ENCODE measurements at regions not wholly inside any gene's neighbourhood (a gene's known extent, or its start where the extent isn't known, plus 50 kb on each side); places are given as distances from the start of the nearest gene placed in this dataset.

- no peak overlapping the region for H2AFZ ChIP-seq (ENCODE audit: low read depth, low read length)
- no TSS peak for BruUV-seq (replicated peaks)
- H3K27ac ChIP-seq (ENCODE audit: insufficient read depth, low read depth, low read length), result no peak overlapping the region
- intact Hi-C loops (cut with micrococcal nuclease), result no loop called here
- no peaks in the 10 kb centered on the region for H3K4me1 ChIP-seq (ENCODE audit: control insufficient read depth, extremely low read depth, insufficient read depth, low read length)
- dilution Hi-C loops (cut with MboI; ENCODE audit: extremely low pct_ligation_motif_present, low sequenced_read_pairs), result no loop called here
- no peak for TF ChIP-seq FOS (IDR thresholded peaks at IDR 0.05; ENCODE audit: borderline replicate concordance, insufficient read depth, low read length)
- TF ChIP-seq MYC (IDR thresholded peaks at IDR 0.05; ENCODE audit: low read depth, low read length), result no peak
- TF ChIP-seq EZH2 (IDR thresholded peaks at IDR 0.05; ENCODE audit: borderline replicate concordance, low read depth, low read length, severe bottlenecking), result no peak
- TF ChIP-seq POLR2AphosphoS5 (IDR thresholded peaks at IDR 0.05; ENCODE audit: insufficient read depth, low read depth, low read length), result no peak
- TF ChIP-seq GATA2 (IDR thresholded peaks at IDR 0.05; ENCODE audit: insufficient read depth, insufficient read length, low read depth, low read length), result no peak
- TF ChIP-seq POLR2A (IDR thresholded peaks at IDR 0.05; ENCODE audit: low read depth, low read length), result no peak
- TF ChIP-seq JUN (IDR thresholded peaks at IDR 0.05; ENCODE audit: borderline replicate concordance, insufficient read depth, insufficient read length, low read depth), result no peak
- TF ChIP-seq CTCF (IDR thresholded peaks at IDR 0.05; ENCODE audit: extremely low read depth in 1 of 2, insufficient read depth in 1 of 2, low read depth in 1 of 2, low read length in 2 of 2), result no peak
- TF ChIP-seq MAX (IDR thresholded peaks at IDR 0.05; ENCODE audit: insufficient read depth, insufficient read length), result no peak
- no peaks in the 10 kb centered on the region for H3K36me3 ChIP-seq (ENCODE audit: control insufficient read depth in 2 of 2, extremely low read depth in 1 of 2, insufficient read depth in 2 of 2, low read length in 2 of 2)
- H3K9me3 ChIP-seq (replicated peaks; ENCODE audit: control insufficient read depth, insufficient read depth, low read length), result no peaks in the 10 kb centered on the region
- H3K4me2 ChIP-seq (ENCODE audit: insufficient read depth, low read length), result no peak overlapping the region
- ChIA-PET POLR2A (no interaction called here), CTCF (no interaction called here)
- DNase-seq (ENCODE audit: low read depth, low spot score) (peak; percentile 2), FAIRE-seq (no peak)
- no peak overlapping the region for H3K4me3 ChIP-seq (replicated peaks in 1 of 3; ENCODE audit: insufficient read depth in 1 of 3, low read depth in 1 of 3, low read length in 3 of 3)
- H3K9ac ChIP-seq (replicated peaks; ENCODE audit: extremely low read depth, insufficient read depth, low read length), result no peak overlapping the region
- no peaks in the 10 kb centered on the region for H3K27me3 ChIP-seq (ENCODE audit: control insufficient read depth in 2 of 2, insufficient read depth in 2 of 2, low read length in 2 of 2)
- H3K79me2 ChIP-seq (ENCODE audit: control insufficient read depth, insufficient read depth, low read length), result no peaks in the 10 kb centered on the region
- H3K9me1 ChIP-seq (replicated peaks; ENCODE audit: control insufficient read depth, extremely low read depth, insufficient read depth, low read length), result no peaks in the 10 kb centered on the region
- H4K20me1 ChIP-seq (replicated peaks; ENCODE audit: control insufficient read depth, extremely low read depth, insufficient read depth, low read length), result no peaks in the 10 kb centered on the region
These were observed 201.3 kb upstream of the GNPDA2 start for GRCh38 chr4:44927399-44928380.

Measured in endothelial cell of umbilical vein (primary cell).